ENCODE measurements at regions not wholly inside any gene's neighbourhood (a gene's known extent, or its start where the extent isn't known, plus 50 kb on each side); places are given as distances from the start of the nearest gene placed in this dataset.

GRCh38 chr7:88500131-88500530, 193.4 kb upstream of the STEAP4 start:
- Histone ChIP-seq H3K36me3 (replicated peaks in 1 of 2; ENCODE audit: control insufficient read depth in 1 of 2, insufficient read depth in 2 of 2, low read length in 2 of 2) (no peaks in the 10 kb centered on the region), H3K9me3 (ENCODE audit: low read length) (no peaks in the 10 kb centered on the region), H3K27me3 (ENCODE audit: control insufficient read depth in 1 of 2, insufficient read depth in 2 of 2, low read length in 2 of 2) (no peaks in the 10 kb centered on the region), H2AFZ (ENCODE audit: low read length) (no peak overlapping the region), H3K79me2 (ENCODE audit: insufficient read depth, low read length) (no peaks in the 10 kb centered on the region), H3K4me2 (ENCODE audit: low read depth, low read length) (no peak overlapping the region), H3K4me1 (ENCODE audit: insufficient read depth, low read length) (no peaks in the 10 kb centered on the region), H4K20me1 (ENCODE audit: insufficient read depth, low read length) (no peaks in the 10 kb centered on the region), H3K4me3 (replicated peaks in 1 of 3; ENCODE audit: insufficient read depth in 1 of 3, low read depth in 2 of 3, low read length in 3 of 3) (no peak overlapping the region), H3K27ac (ENCODE audit: extremely low read length, insufficient read depth, low read length) (no peak overlapping the region), H3K9ac (ENCODE audit: insufficient read depth, low read depth, low read length) (no peak overlapping the region)
- WGBS (ENCODE audit: low lambda C conversion rate): 20% methylated on average over 6 of the region's 6 CpGs
- ChIA-PET CTCF (ENCODE audit: low intra/inter-chr PET ratio, low total read pairs) (no interaction called here), POLR2A (no interaction called here)
- intact Hi-C loops (cut with micrococcal nuclease; ENCODE audit: unreplicated experiment) (no loop called here), in situ Hi-C loops (cut with HindIII; ENCODE audit: extremely low pct_ligation_motif_present, low pct_unique_long_range_greater_than_20kb) (no loop called here)
- ATAC-seq: no peak
- TF ChIP-seq ZNF619 (CRISPR knock-in tag; IDR thresholded peaks at IDR 0.05): no peak
- no peak for TF ChIP-seq PAF1 (CRISPR knock-in tag; IDR thresholded peaks at IDR 0.05)
- TF ChIP-seq ZFP36L2 (CRISPR knock-in tag; IDR thresholded peaks at IDR 0.05): no peak
- TF ChIP-seq, protein P1, sequence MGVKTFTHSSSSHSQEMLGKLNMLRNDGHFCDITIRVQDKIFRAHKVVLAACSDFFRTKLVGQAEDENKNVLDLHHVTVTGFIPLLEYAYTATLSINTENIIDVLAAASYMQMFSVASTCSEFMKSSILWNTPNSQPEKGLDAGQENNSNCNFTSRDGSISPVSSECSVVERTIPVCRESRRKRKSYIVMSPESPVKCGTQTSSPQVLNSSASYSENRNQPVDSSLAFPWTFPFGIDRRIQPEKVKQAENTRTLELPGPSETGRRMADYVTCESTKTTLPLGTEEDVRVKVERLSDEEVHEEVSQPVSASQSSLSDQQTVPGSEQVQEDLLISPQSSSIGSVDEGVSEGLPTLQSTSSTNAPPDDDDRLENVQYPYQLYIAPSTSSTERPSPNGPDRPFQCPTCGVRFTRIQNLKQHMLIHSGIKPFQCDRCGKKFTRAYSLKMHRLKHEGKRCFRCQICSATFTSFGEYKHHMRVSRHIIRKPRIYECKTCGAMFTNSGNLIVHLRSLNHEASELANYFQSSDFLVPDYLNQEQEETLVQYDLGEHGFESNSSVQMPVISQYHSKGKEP (CRISPR knock-in tag; IDR thresholded peaks at IDR 0.05): no peak
- TF ChIP-seq ZNF552 (CRISPR knock-in tag; IDR thresholded peaks at IDR 0.05; ENCODE audit: borderline replicate concordance): no peak
- TF ChIP-seq, protein P2, sequence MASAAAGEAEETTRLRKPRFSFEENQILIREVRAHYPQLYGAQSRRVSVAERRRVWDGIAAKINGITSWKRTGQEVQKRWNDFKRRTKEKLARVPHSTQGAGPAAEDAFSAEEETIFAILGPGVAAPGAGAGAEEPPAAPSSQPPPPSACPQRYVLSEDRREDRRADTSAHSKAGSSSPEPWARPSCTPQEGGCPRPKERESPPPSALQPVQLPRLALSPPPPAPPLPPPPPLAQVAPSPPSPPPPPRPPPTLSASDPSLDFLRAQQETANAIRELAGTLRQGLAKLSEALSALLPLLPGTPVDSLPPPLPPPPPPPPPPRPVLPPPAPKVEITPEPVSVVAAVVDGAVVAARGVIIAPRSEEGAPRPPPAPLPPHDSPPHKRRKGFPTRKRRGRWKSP (CRISPR knock-in tag; IDR thresholded peaks at IDR 0.05): no peak
- FAIRE-seq: no peak
- DNase-seq (ENCODE audit: low spot score): no peak
- BruUV-seq (replicated peaks): no TSS peak
